ENCODE measurements at regions not wholly inside any gene's neighbourhood (a gene's known extent, or its start where the extent isn't known, plus 50 kb on each side); places are given as distances from the start of the nearest gene placed in this dataset.
"Not testable (repeated sequence)": the region's sequence is repeated elsewhere in the genome, so short reads cannot be mapped to it uniquely, and the experiment has no call there.

DNA sequence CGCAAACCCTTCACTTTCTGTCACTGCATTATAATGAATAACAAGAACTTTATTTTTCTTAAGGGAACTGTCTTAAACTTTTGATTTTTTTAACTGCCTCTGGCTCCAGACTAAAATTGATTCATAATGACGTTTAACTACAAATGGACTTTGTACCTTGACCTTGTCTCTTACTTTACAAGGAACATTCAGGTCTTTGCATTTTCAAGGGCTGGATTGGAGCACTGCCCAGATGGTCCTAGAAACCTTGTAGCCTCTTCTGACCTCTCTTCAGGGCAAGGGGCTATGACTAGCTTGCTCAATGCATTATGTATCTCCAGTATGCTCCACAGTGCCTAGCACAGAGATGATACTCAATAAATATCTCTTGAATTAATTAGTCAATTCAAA lies 612.6 kb upstream of the CLINT1 start:
- no peak for DNase-seq

DNA sequence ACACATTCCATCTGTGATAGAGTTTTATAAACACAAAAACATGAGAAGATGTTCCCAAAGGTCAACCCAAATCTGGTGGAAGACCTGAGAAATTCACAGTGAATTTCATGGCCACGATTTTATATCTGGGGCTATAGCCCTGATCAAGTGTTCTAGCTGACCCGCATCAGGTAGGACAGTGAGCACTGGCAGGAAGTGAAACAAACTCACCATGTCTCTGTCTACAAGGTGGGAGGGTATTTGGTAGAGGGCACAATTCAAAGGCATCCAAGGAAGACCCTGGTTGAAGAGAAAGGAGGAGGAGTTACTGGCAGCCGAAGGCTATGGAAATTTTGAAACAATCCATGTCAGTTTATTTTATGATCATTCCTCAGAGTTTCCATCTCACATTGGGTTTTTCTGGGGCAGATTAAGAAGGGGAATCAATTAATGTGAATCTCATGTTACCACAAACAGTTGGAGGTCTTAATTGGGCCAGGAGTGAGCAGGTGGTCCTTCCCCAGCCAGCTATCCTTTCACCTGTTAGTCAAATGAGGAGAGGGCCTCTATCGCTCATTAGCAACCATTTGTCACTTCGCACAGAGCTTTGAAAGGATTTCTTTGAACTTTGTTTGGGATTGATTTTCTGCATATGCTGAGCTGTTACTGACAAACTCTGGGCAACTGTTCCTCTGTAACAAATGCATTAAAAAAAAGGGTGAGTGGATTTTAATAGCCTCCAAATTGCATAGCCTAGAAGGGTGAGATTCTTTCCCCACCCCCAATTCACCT lies 612.0 kb upstream of the CLINT1 start:
- no peak for DNase-seq

DNA sequence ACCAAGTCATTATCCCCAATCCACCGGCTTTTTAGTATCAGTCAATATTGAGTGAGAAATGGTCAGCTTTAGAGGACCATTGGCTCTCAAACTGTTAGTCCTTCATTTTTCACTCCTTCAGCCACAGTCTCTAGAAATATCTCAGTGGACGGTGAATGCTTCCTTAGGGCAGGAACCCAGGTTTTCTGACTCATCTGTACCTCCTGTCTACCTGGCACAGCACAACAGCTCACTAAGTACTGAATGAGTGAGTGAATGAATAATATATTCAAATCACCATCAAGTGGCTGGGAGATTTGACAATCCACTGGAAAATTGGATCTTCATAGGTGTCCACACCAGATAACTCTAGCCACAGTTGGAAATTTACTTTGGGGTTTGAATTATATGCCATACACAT lies 609.5 kb upstream of the CLINT1 start:
- DNase-seq: no peak

DNA sequence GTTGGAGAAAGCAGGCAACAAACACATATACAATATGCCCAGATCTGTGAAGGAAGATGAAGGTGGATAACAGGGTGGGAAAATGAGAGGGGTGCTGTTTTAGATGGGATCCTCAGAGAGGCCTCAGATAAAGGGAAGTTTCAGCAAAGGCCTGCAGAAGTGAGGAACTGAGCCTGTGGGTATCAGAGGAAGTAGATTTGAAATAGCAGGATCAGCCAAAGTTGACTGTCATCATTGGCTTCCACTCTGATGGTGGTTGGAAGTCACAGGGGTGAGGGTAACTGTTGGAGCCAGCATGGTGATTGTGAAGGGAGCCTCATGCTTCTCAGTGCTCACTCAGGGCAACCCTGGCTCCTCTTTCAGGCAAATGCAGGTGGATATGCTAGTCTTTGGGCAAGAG lies 607.2 kb upstream of the CLINT1 start:
- no peak for DNase-seq

DNA sequence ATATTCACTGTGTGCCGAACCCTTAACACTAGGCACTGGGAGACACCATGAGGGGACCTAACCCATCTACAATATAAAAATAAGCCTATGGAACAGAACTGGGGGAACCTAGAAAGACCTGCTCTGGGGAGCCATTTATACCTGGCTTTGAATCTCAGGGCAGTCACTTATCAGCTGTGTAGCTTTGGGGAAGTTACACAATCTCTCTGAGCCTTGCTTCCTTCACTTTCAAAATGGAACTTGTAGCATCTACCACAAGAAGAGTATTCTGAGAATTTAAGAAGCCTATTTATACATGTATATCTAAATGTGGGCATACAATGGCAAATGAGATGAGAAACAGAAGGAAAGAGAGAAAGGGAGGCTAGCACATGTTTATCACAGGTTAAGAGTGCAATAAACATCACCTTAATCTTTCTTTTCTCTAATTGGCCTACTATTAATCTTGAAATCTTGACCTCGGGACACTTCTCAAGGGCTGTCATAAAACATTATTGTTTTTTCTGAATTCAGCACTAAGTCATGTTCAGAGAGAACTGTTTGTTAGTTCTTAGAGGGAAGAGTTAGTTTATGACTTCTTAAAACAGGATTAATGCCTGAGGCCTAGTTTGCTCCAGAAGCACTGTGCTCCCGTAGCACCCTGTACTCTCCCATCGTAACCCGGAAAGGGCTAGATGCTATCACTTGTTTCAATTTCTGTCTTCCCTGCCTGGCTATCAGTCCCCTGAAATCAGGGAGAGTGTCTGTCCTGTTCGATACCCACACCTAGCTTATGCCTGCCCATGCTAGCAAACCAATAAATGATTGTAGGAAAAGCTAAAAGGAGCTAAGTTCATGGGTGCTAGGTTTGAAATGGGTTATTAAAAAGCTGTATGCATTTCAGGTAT lies 606.4 kb upstream of the CLINT1 start:
- DNase-seq: no peak

DNA sequence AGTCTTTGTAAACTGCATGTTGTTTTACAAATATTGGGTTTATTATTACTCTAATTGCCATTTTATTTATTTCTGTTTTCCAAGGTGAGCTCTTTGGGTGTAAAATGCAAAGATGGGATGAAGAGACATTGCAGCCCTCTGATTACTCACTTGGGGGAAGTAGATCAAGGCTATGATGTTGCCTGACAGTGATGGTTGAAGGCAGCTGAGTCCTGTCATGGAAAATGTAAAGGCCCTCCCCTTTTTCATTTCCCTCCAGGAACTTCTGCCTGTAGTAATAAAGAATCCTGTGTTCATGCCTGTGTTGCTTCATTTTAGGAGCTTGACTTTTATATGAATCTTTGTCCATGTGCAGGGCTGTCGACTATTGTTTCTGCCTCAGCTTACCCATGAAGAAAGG lies 605.4 kb upstream of the CLINT1 start:
- no peak for DNase-seq

DNA sequence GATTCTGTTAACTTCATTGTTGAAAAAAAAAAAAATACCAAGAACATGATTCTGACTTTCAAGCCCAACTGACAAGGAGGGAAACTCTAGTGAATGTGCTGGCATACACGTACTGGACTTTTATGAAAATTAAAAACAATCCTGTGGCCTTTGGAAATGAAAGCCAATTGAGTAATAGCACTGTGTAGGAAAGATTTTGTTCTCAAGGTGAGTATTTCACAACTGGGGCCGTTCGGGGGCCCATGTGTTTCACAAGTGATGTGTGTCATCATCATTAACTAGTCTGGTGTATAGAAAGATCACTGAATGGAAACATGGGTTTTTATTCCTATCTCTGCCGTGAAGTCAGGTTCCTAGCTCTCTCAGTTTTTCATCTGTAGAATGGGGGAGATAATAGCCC lies 605.0 kb upstream of the CLINT1 start:
- DNase-seq: no peak

DNA sequence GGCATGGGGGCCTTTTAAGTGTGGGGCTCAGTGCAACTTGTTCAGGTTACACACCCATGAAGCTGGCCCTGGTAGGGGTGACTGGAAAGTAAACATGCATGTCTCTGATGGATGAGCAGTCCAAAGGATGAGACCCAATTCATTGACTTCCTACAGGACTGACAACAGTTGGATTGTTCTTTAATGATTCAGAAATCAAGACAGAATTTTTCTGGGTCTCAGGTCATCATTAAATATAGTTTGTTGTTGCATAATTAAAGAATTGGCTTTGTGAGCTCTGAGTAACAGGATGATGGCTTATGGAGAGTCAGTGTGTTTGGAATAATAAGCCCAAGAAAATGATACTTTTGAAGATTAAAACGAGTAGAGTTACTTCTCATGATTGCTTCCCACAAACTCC lies 604.2 kb upstream of the CLINT1 start:
- DNase-seq: no peak

DNA sequence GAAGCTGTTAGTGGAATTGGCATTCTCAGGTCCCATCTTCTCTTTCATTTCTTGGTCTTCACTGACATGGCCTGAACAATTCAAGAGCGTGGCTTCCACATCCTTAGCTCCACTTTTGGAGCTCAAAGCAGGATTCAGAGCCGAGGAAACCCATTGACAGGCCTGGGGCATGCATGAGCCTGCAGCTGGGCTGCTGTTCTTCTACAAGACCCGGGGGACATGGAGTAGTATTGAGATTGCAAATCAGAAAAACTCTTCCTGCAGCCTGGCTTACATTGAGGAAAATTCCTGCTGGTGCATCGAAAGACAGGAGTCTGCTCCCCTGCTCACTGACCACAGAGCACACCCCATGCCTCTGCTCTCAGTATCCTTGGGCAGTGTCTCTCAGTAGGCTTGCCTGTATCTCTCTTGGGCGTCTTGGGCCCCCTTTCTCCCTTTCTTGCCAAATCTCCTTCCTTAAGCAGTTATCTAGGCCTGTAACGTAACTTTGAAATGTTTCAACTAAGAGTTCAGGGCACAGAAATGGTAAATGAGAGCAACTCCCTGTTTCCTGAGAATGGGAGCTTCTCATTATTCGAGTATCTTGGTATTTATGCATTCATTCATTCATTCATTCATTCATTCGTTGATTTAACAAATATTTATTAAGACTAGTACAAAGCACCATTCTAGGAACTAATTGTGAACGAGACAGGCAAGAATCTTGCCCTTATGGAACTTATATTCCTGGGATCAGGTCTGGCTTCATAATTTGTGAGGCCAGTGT lies 603.6 kb upstream of the CLINT1 start:
- DNase-seq: no peak

DNA sequence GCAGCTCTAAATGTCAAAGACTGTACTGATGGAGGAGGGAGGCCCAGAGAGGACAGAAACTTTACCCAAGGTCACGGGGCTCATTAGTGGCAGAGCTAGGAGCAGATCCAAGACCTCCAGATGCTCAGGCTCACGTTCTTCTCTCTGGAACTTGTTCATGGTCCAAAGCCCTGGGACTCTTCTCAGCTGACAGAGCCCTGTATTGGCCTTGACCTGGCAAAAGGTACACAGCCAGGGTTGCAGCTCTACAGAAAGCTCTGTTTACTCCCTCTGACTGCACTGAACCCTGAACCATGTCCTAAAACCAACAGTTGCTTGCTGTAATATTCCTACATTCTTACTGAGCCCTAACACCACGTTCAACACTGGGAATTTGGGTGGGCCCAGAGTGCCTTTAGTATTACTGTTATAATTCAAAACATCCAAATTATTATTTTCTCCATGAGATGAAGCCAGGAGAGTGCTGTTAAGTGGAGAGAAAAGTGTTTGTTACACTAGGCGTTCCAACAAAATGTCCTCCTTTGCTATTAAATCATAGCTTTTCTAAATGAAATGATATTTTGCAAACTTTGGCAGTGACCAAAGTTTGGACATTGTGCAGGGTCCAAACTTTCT lies 602.4 kb upstream of the CLINT1 start:
- DNase-seq: no peak

DNA sequence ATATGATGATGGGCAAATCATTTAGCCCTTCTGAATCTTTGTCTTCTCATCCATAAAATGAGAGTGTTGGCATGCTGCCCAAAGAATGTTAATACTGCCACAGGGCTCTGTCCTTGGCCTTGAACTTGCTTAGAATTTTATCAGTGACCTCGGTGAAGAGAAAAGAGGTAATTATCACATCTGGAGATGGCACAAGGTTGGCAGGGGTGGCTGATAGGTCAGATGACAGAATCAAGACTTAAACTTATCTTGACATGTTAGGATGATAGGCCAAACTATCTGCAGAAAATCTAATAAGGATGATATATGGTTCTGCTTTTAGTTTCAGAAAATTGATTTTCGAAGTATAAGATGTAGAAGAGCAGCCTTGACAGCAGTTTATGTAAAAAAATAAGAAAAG lies 599.1 kb upstream of the CLINT1 start:
- no peak for DNase-seq

DNA sequence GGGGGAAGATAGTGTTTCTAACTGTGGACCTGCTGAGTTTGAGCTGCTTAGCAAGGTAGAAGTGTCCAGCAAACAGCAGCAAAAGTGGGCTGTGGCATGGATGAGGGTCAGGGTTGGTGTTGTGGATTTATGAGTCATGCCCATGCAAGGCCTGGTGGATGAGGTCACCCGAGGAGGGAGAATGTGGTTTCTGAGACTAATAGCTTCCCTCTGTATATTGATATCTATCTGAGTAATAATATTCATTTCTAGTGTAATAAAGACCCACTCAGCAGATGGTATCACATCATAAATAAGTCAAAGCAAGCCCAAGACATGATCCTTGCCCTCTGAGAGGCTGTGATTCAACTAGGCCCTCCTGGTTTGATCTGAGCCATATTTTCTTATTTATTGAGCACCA lies 597.8 kb upstream of the CLINT1 start:
- no peak for DNase-seq

DNA sequence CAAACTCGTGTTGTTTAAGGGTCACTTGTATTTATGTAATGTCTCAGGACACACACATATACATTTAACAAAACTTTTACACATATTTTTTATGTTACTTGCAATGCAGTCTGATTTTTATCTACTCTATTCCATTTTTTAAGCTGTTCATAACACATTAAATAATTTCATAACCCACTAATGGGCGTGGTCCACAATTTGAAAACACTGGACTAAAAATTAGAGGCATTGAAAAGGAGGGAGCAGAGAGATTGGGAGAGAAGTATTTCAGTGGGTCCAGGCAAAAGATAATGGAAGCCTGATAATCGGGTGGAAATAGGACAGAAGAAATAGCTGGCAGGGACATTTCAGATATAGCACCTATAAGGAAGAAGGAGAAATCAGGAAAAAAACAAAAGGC lies 597.3 kb upstream of the CLINT1 start:
- no peak for DNase-seq

DNA sequence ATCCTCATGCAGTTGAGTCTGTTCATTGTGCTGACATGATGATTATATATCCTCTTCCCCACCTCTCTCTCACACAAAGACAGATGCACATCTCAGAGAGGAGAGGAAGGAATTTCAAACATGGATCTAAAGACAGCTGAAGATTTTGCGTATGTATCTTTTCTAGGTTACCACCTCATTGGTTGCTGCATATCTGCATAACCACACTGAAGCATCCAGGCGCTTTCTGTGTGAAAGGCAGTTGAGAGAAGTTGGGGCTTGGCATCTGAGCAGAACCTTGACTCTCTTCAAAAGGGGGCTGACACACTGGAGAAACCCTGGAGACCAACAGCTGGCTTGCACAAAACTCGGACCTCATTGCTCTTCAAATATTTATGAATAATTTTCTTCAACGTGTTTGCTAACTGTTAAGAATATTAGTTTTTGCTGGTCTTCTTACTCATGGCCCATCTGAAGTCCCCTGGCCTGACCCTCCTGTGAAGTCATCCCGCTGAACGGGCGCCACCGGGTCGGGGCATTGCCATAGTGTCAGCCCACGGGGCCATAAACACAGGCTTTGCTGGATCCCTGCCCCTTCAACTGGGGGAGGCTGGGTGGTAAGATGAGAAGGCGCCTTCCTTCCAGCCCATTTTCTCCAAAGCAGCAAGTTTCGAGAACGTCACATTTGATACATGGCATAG lies 593.2 kb upstream of the CLINT1 start:
- no peak for DNase-seq

DNA sequence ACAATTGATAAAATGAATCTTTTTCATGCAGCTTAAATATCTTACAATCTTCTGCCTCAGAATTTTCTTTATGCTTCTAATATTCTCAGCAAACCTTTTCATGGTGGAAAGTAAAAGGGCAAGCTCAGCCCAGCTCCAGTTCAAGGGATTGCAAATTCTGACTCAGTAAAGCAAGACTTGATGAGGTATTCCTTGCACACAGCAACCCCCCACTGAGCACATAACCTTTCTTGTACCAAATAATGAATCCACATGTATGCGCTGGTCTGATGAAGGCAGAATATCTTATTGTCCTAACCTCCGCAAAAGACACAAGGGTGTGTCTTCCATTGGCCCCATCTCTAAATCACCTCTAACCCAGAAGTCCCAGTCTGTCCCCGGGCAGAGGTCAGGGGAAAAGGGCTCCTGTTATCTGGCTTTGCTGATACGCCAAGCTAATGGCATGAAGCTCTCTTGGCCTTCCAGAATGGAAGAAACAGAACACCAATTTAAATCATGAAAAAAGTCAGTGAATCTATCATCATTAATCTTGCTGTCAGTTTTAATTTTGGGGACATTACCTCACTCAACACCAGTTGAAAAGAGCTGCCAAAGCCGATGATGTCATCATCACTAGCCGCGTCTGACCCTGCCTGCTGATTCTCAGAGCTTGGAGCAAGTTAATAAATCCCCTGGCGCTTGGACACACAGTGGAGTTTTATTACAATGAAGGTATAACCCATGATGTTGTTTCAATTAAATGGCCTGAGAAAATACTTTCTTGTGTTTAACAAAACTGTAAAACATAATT lies 592.5 kb upstream of the CLINT1 start:
- no peak for DNase-seq

DNA sequence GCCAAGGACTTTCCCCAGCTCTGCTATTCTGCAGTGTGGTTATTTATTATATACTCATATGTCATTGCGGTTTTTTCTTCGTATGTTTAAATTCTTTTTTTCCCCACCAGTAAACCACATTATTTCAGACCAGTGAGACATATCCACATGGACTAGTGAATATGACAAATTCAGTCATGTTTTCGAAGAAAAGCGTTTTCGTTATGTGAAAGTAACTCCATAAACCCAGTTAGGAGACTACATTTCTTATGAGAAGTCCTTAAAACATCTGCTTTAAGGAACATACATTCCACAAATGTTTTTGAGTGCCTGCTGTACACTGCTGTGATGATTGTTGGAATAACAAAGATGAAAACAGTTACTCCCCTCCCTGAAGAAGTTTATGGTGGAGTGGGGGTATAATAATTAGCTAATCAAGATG lies 591.8 kb upstream of the CLINT1 start:
- no peak for DNase-seq

DNA sequence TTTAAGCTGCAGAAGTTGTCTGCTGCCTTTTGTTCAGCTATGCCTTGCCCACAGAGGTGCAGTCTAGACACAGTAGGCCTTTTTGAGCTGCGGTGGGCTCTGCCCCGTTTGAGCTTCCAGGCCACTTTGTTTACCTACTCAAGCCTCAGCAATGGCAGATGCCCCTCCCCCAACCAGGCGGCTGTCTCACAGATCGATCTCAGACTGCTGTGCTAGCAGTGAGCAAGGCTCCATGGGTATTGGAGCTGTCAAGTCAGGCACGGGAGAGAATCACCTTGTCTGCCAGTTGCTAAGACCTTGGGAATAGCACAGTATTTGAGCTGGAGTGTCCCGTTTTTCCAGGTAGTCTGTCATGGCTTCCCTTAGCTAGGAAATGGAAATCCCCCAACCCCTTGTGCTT lies 587.8 kb upstream of the CLINT1 start:
- DNase-seq: not testable (repeated sequence)

DNA sequence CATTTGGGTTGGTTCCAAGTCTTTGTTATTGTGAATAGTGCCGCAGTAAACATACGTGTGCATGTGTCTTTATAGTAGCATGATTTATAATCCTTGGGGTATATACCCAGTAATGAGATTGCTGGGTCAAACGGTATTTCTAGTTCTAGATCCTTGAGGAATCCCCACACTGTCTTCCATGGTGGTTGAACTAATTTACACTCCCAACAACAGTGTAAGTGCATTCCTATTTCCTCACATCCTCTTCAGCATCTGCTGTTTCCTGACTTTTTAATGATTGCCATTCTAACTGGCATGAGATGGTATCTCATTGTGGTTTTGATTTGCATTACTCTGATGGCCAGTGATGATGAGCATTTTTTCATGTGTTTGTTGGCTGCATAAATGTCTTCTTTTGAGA lies 580.3 kb upstream of the CLINT1 start:
- not testable (repeated sequence) for DNase-seq

DNA sequence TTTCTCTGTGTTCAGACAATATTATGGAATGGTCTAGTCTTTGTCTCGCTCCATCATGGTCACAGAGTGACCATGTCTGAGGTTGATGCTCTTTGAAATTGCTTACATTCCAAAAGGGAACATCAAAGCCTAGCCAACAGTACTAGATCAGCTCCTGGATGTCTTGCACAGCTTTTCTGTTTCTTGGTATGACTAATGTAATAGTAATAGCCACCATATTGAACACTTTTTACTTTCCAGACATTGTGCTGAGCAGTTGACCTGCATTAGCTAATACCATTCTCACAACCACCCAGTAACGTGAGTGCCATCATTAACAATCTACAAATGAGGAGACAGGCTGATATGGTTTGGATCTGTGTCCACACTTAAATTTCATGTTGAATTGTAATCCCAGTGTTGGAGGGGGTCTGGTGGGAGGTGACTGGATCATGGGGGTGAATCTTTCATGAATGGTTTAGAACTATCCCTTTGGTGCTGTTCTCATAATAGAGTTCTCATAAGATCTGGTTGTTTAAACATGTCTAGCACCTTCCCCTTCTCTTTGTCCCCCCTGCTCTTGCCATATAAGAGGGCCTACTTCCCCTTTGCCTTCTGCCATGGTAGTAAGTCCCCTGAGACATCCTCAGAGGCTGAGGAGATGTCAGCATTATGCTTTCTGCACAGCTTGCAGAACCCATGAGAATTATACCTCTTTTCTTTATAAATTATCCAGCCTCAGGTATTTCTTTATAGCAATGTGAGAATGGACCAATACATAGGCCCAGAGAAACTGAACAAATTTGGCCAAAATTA lies 577.5 kb upstream of the CLINT1 start:
- DNase-seq: no peak

DNA sequence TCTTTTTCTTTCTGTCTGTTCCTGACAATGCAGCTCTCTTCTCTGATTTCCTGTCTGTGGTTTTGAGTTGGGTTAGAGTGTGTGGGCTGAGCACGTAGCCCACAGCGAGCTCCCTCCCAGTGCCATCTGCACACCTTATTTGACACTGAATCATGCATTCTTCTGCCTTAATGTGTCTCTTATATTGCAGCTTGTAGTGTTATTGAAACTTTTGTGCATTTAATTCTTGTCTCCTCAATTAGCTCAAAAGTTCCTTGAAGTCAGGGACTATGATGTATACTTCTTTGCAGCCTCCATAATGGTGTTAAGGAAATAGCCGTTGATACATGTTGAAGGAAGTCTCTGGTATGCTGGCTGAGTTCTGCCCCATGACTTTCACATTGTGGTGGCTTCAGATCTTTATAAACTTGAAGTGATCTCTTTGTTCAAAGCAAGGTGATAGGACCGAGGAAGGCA lies 576.2 kb upstream of the CLINT1 start:
- DNase-seq: no peak

DNA sequence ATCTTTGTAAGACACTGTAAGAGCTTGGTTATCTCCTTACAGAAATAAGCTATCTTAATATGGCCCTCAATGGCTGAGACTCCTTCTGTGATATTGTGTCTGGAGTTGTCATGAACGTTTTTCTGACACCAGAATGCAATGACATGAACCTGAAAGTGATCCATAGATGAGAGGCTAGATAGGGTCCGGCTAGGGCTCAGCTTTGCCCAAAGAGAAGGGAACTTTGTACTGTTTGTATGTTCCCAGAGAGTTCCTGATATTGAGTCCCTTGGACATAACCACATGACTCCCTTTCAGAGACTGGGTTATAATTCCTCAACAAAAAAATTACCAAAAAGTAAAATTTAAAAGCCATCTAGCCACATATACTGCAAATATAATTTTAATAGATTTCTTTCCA lies 575.8 kb upstream of the CLINT1 start:
- DNase-seq: no peak

Measured in NCI-H2227 treated with DMSO at 0.1 percent for 48 hours (cell line).